ENCODE measurements at regions not wholly inside any gene's neighbourhood (a gene's known extent, or its start where the extent isn't known, plus 50 kb on each side); places are given as distances from the start of the nearest gene placed in this dataset.

DNA sequence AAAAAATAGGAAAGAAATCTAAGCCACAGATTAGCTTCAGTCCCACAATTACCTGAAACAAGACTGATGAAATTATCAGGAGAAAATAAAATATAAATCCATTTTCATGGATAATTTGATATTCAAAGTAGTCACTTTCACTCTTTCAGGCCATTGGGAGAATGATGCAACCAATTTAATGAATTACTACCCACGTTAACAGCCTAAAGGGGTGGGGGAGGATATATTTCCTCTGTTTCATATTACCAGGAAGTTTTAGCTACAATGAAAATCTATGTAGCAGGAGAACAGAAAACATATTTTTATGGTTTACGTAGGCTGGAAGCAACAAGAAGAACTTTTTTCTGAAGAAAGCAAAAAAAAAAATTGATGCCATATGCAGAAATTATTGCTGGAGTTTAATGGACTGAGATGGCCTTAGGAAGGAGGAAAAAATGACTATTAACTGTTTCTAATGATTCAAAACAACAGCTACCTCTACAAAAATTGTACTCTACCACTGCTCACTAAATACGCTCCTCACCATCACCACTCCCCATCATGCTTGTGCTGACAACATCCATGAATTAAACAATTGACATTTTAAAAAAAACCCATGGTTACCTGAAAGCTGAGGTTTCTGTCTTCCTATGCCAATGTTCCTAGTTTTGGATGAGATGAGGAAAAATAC lies 100.9 kb downstream of the CXXC4 start:
- DNase-seq (no peak), ATAC-seq (no peak)
- no peak overlapping the region for H3K4me3 Mint-ChIP-seq
- POLR2A ChIA-PET, result no interaction called here
- intact Hi-C loops (cut with micrococcal nuclease), result no loop called here
- no peak overlapping the region for H3K27ac Mint-ChIP-seq
- no peaks in the 10 kb centered on the region for H3K9me3 Mint-ChIP-seq
- no peaks in the 10 kb centered on the region for H3K4me1 Mint-ChIP-seq (ENCODE audit: low read depth)
- no peaks in the 10 kb centered on the region for H3K27me3 Mint-ChIP-seq
- TF ChIP-seq, protein P1, sequence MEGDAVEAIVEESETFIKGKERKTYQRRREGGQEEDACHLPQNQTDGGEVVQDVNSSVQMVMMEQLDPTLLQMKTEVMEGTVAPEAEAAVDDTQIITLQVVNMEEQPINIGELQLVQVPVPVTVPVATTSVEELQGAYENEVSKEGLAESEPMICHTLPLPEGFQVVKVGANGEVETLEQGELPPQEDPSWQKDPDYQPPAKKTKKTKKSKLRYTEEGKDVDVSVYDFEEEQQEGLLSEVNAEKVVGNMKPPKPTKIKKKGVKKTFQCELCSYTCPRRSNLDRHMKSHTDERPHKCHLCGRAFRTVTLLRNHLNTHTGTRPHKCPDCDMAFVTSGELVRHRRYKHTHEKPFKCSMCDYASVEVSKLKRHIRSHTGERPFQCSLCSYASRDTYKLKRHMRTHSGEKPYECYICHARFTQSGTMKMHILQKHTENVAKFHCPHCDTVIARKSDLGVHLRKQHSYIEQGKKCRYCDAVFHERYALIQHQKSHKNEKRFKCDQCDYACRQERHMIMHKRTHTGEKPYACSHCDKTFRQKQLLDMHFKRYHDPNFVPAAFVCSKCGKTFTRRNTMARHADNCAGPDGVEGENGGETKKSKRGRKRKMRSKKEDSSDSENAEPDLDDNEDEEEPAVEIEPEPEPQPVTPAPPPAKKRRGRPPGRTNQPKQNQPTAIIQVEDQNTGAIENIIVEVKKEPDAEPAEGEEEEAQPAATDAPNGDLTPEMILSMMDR (IDR thresholded peaks at IDR 0.05), result no peak
- CTCF ChIA-PET, result no interaction called here
- H3K36me3 Mint-ChIP-seq (ENCODE audit: low read depth), result no peaks in the 10 kb centered on the region

DNA sequence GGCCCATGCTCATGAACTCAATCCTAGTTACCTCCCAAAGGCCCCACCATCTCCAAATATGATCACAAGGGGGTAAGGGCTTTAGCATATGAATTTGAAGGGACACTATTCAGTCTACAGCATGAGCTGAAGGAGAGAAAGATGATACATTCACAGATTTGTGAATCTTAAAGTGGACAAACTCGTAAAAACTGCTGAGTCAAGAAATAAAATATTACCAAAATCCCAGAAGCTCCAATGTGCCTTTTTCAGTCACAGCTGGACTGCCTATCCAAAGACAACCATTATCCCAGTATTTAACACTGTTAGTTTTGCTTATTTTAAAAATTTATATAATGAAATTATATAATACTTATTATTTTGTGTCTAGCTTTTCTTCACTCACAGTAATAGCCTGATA lies 109.0 kb downstream of the CXXC4 start:
- Mint-ChIP-seq H3K36me3 (ENCODE audit: low read depth) (no peaks in the 10 kb centered on the region), H3K4me1 (ENCODE audit: low read depth) (no peaks in the 10 kb centered on the region), H3K27me3 (no peaks in the 10 kb centered on the region), H3K9me3 (peaks cover 7% of the 10 kb centered on the region), H3K4me3 (no peak overlapping the region), H3K27ac (no peak overlapping the region)
- TF ChIP-seq, protein P1 (IDR thresholded peaks at IDR 0.05), result no peak
- ChIA-PET POLR2A (no interaction called here), CTCF (no interaction called here)
- ATAC-seq, result no peak
- intact Hi-C loops (cut with micrococcal nuclease), result no loop called here
- DNase-seq, result no peak

DNA sequence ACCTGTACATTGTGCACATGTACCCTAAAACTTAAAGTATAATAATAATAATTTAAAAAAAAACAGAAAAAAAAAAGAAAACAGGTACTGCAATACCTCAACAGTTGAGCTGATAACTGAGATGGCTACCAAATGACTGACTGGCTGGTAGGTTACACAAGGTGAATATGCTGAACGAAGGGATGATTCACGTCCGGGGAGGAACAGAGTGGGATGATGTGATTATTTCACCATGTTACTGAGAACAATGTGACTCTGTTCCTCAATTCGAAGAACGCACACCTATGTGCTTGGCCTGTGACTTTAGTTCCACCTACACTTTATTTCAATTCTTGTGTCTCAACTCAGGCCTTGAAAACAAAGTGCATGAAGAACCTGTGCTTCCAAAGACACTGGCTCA lies 111.7 kb downstream of the CXXC4 start:
- H3K36me3 Mint-ChIP-seq (ENCODE audit: low read depth), result no peaks in the 10 kb centered on the region
- ChIA-PET CTCF (no interaction called here), POLR2A (no interaction called here)
- no peak for ATAC-seq
- no peak overlapping the region for H3K4me3 Mint-ChIP-seq
- DNase-seq, result no peak
- intact Hi-C loops (cut with micrococcal nuclease), result no loop called here
- TF ChIP-seq, protein P1 (IDR thresholded peaks at IDR 0.05), result no peak
- H3K27me3 Mint-ChIP-seq, result no peaks in the 10 kb centered on the region
- no peaks in the 10 kb centered on the region for H3K4me1 Mint-ChIP-seq (ENCODE audit: low read depth)
- H3K9me3 Mint-ChIP-seq, result peaks cover 7% of the 10 kb centered on the region
- H3K27ac Mint-ChIP-seq, result no peak overlapping the region

GRCh38 chr4:104381729-104382128 lies 113.0 kb downstream of the CXXC4 start:
- ATAC-seq (no peak), DNase-seq (no peak)
- intact Hi-C loops (cut with micrococcal nuclease), result no loop called here
- ChIA-PET POLR2A (no interaction called here), CTCF (no interaction called here)
- H3K9me3 Mint-ChIP-seq, result peaks cover 7% of the 10 kb centered on the region
- H3K4me3 Mint-ChIP-seq, result no peak overlapping the region
- no peaks in the 10 kb centered on the region for H3K4me1 Mint-ChIP-seq (ENCODE audit: low read depth)
- H3K27ac Mint-ChIP-seq, result no peak overlapping the region
- no peaks in the 10 kb centered on the region for H3K27me3 Mint-ChIP-seq
- TF ChIP-seq, protein P1 (IDR thresholded peaks at IDR 0.05), result no peak
- H3K36me3 Mint-ChIP-seq (ENCODE audit: low read depth), result no peaks in the 10 kb centered on the region

GRCh38 chr4:104365618-104366017 lies 129.1 kb downstream of the CXXC4 start:
- DNase-seq, result no peak
- H3K27me3 Mint-ChIP-seq, result no peaks in the 10 kb centered on the region
- intact Hi-C loops (cut with micrococcal nuclease), result no loop called here
- peaks cover 6% of the 10 kb centered on the region for H3K9me3 Mint-ChIP-seq
- no peaks in the 10 kb centered on the region for H3K4me1 Mint-ChIP-seq (ENCODE audit: low read depth)
- TF ChIP-seq, protein P1 (IDR thresholded peaks at IDR 0.05), result no peak
- ATAC-seq, result no peak
- H3K27ac Mint-ChIP-seq, result no peak overlapping the region
- POLR2A ChIA-PET, result no interaction called here
- H3K4me3 Mint-ChIP-seq, result no peak overlapping the region
- CTCF ChIA-PET, result no interaction called here
- no peaks in the 10 kb centered on the region for H3K36me3 Mint-ChIP-seq (ENCODE audit: low read depth)

Data from activated CD8-positive, alpha-beta T cell treated with anti-CD3 and anti-CD28 coated beads for 36 hours (primary cell).